Kasumi-1 (cell line): ENCODE measurements at regions not wholly inside any gene's neighbourhood (a gene's known extent, or its start where the extent isn't known, plus 50 kb on each side); places are given as distances from the start of the nearest gene placed in this dataset.
"Not testable (repeated sequence)": the region's sequence is repeated elsewhere in the genome, so short reads cannot be mapped to it uniquely, and the experiment has no call there.

Experiments
- DNase-seq, 2 experiments: peaks; one replicate each; lab custom pipeline; 2025; lab: John Stamatoyannopoulos, UW

DNA sequence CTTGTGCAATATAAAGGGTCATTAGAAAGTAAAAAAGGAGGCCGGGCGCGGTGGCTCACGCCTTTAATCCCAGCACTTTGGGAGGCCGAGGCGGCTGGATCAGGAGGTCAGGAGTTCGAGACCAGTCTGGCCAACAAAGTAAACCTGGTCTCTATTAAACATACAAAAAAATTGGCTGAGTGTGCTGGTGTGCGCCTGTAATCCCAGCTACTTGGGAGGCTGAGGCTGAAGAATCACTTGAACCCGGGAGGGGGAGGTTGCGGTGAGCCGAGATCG lies 102.8 kb upstream of the TMPRSS2 start:
- not testable (repeated sequence) for DNase-seq

DNA sequence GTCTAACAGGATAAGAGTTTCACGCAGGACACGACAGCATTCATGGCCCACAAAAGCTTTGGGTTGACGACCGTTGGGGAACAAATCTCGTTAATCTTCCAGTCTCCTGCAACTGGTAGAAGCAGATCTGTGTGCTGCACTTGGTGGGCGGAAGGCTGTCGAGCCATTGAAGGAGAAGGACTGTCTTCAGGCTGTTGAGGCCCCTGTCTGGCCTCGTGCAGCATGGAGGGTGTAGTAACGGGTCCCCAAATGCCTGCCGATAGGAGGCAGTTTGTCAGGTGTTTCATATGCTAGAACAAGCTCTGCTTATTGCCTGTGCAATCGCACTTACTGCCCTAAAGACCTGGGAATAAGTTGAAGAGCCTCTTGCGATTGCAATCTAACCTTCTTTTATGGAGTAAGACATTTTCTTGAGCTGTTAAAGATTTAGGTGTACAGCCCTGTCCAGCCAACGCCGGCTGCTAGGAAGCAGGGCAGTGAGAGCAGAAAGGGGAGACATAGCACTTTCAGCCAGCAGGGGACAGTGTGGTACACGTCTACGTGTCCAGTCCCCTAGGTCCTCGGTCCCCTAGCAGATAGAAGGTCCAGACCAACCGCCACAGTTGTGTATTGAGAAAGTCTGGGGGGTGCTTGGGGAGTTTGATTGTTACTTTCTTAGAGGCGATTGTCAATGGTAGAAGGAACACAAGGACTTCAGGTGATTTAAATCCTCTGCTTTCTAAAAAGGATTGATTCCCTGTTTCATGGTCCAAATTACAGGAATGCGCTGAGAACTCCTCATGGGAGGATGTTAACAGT lies 102.3 kb upstream of the TMPRSS2 start:
- DNase-seq: peak; percentile 49 to 58

DNA sequence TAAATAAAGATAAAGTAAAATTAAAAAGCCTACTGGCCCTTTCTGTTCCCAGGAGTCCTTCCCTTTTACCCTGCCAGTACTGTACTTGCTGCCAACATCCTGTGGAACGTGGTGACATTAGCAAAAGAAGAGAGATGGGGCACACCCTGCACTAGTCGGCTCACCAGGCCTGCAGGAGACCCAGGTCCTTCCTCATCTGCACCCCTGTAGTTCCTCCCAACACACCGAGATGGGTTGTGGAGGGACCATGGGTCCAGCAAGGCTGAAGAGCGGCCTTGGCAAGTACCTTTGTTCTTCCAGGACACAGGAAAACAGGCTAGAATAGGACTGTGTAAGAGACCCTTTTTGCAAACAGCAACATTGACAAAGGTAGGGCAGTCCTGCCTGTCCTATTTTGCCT lies 98.7 kb upstream of the TMPRSS2 start:
- no peak for DNase-seq

DNA sequence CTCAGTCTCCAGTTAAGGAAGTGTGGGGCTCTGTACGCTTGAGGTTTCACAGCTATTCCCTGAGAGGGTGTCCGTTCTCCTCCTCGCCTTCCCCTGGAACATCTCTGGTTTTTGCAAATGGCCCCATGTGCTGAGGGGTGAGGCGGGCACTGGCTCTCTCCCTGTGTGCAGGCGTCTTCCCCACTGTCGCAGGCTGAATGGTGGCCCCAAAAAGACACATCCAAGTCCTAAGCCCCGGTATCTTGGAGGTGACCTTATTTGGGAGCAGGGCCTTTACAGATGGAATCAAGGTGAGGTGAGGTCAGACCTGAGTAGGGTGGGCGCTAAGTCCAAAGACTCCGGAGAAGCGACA lies 98.0 kb upstream of the TMPRSS2 start:
- DNase-seq: no peak

DNA sequence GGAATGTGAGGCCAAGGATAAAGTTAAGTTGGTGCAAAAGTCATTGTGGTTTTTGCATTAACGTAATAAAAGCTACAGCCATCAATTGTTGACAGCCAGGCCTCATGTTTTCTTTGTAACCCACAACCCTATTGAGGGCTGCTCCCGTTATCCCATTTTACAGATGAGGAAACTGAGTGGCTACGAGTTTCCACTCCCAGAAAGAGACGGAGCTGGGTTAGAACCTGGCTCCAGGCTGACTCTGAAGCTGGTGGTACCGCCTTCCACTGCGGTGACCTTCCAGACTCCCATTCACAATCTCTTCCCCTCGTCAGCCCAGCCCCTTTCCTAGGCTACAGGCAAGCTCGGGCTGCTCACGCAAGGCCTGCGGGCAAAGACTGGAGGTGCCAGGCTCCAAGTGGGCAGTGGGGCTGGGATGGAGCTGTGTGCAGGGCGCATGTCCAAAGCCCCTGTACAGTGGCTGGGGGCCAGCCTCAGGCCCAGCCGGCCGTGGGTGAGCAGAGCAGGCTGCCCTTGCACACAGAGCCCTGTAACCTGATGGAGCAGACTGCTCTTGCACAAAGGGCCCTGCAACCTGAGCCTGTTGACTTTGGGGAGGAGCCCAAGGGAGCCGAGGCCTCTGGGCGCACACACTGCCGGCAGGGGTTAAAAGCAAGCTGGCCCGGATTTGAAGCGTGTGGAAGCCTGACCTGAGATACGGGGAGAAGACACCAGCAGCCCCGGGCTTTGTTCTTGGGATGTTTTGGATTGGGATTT lies 97.4 kb upstream of the TMPRSS2 start:
- DNase-seq: no peak

DNA sequence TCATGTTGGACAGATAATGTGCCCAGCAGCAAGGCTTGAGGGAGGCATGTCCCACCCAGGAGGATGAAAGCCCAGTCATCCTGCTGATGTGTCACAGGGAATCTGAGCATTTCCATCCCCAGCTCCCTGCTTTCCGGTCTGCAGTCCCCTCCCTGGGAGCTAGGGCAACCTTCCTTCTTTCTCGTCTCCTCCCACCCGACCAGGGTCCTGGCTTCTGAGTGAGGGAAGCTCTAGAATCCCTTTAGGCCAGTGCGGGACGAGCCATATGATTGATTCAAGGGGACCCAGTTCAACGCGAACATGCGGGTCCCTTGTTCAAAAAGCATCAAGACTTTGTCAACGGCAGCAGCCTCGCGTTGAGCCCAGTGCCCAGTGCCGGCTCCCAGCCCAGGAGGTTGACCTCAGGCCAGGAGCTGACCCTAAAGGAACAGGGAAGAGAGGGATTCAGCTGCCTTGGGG lies 96.7 kb upstream of the TMPRSS2 start:
- DNase-seq: no peak

DNA sequence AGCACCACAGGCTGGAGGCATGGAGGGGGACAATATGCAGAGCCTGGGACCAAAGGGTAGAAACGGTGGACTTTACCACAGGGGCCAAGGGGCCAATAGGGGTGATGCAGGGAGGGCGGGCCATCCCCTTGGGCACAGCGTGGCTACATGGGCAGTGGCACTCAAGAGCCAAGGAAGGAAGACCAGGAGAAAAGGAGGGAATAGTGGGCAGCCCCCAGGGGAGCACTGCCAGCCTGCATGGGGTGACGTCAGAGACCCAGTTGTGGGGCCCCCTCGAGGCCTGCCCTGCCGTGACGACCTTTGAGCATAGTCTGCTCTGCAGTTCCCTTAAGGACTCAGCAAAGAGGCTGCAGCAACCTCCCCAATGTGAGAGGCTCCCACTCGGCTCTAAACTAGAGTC lies 95.5 kb upstream of the TMPRSS2 start:
- DNase-seq: no peak

DNA sequence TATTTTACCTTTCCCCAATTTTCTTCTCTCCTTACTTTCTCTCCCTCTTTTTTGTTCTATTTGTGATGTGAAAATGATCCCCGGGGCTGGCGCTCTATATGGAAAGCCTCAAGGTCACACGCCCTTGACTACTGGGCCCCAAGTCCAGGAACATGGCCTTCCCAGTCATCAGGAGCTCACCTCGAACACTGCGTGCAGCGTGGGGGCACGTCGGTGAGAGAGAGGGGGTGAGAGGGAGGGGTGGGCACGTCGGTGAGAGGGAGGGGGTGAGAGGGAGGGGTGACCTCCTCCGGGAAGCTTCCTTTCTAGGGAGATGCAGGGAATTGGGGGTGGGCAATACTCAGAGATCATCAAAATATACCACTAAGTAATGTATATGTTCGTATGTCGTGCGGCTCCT lies 94.6 kb upstream of the TMPRSS2 start:
- DNase-seq: no peak

DNA sequence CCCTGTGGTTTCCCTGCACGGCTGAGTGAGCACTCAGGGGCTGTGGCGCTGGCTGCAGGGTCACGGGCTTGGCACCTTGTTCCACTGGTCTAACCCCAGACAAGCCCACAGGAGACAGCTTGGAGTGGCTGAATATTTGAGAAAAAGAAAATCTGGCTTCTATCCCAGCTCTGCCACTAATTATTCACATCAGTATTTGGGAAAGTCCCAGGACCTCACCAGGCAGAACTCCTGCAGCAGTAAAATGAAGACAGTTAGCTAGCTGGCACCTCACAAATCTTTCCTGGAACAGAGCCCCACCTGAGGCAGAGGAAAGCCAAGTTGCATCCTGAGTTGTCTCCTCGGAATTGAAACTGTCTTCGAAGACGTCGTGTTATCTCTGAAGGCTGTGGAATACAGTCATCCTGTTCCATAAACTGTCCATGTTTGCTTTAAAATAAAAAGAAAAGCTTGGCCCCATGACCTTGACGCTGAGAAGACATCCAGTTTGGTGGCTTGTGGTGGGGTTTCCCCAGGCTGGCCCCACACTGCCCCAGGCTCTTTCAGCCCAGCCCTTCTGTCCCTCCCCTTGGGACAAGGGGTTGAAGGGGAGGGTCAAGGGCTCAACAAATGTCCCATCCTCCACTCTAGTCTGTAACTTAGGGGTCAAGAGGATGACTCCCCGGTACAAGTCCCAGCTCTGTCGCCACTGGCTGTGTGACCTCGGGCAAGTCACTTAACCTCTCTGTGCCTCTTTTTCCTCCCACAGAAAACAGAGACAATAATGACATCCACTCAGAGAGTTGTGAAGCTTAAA lies 93.8 kb upstream of the TMPRSS2 start:
- DNase-seq: no peak

DNA sequence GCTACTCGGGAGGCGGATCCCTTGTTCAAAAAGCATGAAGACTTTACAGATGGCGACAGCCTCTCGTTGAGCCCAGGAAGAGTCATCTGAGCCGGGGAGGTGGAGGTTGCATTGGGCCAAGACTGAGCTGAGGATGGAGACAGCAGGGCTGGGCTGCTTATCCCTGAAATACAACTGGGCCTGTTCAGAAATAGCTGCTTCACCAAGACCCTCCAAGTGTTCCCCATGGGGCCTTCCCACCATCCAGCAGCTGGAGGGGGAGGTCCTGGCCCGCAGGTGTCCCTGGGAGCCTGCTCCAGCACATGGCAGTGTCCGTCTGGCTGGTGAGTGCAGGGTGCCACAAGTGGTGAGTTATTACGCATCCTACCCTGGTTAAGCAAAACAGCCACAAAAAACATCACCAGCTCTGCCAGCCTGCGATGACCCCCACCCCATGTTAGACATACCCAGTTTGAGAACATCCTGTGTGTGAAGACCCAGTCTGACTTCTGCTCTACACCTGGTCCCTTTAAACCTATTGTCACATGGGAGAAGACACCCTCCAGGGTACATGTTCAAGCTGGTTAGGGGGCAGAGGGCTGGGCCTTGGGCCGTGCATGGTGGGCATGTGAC lies 93.1 kb upstream of the TMPRSS2 start:
- no peak for DNase-seq

DNA sequence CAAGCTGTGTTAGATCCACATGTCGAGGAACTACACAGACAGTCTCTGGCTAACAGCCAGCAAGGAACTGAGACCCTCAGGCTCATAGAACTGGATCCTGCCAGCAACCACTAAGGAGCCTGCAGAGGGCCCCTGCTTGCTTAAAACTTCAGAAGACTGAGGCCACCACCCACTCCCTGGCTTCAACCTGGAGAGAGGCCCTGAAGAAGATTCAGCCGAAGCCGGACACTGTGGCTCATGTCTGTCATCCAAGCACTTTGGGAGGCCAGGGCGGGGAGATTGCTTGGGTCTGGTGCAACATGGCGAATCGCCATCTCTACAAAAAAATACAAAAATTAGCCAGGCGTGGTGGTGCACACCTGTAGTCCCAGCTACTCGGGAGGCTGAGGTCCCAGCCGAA lies 92.6 kb upstream of the TMPRSS2 start:
- no peak for DNase-seq

DNA sequence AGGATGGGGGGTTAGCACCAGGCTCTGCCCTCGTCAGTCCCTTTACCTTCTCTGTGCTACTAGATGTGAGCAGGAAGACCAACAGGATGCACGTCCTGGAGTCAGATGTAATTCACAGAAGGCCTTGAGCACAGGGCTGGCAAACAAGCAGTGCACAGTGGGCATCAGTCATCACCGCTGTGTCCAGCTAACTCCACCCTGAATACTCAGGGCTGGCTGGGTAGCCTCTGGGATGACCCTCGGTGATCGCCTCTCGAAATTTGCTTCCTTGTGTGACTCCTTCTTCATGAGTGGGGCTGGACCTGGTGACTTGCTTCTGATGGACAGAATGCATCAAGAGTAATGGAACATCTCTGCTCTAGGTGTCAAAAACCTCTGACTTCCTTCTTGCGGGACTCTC lies 92.2 kb upstream of the TMPRSS2 start:
- DNase-seq: no peak

DNA sequence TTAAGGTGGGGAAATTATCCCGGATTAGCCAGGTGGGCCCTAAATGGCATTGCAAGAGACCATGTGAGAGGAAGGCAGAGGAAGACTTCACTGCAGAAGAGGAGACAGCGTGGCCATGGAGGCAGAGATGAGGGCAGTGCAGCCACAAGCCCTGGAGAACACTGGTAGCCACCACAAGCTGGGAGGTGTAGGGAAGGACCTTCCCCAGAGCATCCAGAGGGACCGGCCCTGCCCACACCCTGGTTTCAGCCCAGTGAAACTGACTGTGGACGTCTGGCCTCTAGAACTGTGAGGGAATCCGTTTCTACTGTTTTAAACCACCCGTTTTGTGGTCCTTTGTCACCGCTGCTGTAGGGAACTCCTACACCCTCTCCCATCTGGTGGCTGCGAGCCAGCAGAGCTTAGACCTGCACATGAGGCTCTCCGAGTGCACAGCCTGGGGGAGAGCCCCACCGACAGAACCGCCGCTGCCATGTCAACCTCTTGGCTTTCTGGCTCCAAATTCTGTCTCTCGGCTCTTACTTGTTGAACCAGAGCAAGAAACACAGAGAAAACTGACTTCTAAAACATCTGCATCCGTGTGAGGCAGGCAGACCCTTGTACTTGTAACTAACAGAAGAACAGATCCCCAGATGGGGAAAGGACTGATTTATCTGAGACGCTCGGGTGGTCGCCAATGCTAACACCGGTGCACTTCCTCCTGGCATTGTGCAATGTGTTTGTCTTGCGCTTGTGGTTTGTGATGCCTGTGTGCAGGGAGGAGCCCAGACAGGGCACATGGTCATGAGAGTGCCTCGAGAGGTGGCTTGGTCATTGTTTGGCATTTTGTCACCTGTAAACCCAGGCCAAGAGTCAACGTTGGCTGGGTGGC lies 90.8 kb upstream of the TMPRSS2 start:
- no peak for DNase-seq

DNA sequence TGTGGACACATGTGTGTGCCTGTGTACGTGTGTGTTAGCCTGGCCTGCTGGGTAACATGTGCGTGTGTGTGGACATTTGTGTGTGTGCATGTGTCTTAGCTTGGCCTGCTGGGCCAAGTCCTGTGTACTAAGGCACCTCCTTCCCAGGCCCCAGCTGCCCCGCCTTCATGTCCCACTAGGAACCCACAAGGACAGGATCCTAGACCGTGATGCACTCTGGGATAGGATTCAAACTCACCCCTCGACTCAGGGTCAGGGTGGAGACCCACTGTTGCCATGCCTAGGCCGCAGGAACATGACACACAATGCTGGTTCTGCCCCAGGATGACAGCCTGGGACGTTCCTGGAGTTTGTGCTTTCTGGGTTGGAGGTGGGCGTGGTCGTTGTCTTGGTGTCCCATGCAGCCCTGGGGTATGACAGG lies 89.9 kb upstream of the TMPRSS2 start:
- no peak for DNase-seq

DNA sequence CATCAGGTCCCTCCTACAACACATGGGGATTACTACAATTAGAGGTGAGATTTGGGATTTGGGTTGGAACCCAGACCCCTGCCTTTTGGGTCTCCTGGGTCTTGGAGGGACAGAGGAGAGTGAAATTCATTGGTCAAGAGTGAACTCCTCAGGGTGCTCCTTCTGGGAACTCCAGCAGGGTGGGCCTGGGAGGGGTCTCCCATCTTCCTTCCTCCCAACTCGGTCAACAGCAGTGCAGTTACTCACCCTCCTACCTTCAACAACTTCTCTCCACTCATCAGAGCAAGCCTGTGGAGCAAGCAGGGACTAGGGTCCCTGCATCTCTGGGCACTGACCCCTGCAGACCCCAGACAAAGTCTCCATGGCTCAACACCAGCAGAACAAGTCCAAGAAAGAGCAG lies 89.3 kb upstream of the TMPRSS2 start:
- no peak for DNase-seq

DNA sequence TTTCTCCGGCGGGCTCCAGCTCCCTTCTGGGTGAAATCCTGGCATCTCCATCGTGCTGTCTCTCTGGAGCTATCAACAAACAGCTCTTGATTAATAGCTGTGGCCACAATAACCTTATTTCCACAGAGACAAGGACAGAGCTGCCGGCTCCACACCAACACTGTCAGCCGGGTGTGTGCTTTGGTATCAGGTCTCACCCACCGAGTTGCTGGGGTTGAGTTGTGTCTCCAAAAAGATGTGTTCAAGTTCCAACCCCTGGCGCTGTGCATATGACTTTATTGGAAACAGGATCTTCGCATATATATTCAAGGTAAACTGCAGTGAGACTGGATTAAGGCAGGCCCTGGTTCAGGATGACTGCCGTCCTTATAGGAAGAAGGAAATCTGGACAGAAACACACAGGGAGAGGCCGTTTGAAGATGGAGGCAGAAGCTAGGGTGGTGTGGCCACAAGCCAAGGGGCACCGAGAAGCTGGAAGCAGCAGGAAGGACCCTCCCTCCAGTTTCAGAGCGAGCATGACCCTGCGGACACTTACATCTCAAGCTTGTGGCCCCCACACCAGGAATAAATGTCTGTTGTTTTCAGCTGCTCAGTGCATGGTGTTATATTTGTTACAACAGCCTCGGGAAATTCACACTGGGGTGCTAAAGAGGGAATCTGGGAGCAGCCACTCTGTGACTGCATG lies 88.4 kb upstream of the TMPRSS2 start:
- no peak for DNase-seq

DNA sequence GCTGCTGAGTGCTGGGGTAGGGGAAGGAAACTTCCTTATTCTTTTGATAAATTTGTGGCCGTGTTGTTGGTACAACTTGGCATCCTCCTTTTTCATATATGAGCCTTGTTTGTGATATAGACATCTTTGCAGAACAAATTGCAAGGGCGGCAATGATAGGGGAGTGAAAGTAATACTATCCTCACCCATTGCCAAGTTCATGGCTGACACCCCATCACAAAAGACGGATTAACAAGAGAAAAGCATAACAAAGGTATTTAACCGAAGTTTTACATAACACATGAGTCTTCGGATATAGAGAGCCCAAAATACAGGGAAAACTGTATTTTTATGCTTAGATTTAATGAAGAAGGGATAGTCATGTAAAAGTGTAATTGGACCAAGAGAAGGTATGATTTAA lies 86.3 kb upstream of the TMPRSS2 start:
- DNase-seq: no peak

DNA sequence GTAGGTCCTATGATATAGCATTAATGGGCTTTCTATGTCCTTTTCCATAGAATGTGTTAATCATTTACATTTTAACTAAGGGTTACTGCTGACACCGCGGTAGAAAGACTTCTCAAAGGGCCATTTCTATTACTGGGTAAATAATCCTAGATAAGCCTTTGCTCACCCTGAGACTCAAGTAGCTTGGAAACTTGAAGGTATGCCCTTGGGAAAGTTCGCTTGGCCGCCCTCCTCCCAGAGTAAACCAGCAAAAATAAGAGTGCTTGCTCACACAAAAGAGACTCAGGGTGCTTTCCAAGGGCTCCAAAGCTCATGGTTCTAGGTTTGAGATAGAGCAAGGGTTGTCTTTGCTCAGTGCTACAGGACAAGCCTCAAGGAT lies 85.8 kb upstream of the TMPRSS2 start:
- DNase-seq: no peak

DNA sequence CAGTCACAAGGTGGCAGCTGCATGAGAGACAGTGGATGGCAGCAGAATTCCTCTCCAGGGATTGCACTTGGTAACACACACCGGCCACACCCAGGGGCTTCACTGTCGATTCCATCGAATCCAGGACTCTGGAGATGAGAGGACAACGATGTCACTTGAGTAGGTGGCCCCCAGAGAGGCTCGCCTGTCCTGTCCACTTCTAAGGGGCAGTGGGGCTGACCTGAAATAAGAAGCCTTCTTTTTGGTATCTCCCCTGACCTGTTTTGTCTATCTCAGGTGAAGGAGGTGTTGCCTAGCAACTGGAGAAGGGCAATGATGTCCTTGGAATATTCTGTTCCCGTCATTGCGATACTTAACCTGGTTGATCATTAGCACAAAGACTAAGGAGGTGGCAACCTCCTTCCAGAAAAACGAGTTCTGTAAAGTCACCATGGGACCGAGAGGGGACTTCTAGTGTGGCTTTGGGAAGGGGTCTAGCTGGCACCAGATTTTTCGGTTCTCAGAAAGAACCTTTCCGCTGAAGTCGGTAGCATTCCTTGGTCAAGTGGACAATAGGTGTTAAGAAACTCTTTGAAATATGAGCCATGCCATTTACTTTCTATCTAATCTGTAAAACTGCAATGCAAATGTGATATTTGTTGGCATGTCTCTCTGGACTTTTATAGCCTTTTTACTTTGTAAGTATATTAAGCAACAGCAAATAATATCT lies 85.2 kb upstream of the TMPRSS2 start:
- no peak for DNase-seq

DNA sequence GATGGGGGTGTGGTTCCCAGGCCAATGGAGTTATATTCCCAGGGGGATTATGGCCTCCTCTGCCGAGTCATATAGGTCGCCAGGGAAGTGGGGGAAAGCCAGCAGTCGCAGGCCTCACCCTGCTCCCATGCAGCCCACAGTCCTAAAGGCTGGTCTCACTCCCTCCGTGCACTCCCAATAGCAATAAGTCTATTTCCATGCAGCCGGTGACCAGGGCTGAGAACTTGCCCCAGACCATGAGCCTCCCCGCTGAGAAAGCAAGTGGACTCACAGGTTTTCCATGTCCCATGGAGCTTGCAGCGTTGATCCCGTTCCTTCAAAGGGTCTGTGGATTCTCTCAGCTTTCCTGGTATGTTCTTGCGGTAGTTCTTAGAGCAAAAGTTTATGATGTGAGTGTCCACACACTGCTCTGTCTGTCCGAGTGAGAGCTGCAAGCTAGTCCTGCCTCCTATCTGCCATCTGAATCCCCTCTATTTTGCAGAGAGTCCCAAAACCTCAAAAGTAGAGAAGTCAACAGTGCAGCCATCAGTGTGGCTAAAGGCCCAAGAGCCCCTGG lies 81.7 kb upstream of the TMPRSS2 start:
- no peak for DNase-seq
